ENCODE measurements at regions not wholly inside any gene's neighbourhood (a gene's known extent, or its start where the extent isn't known, plus 50 kb on each side); places are given as distances from the start of the nearest gene placed in this dataset.

GRCh38 chr3:67713764-67714469, 59.5 kb upstream of the SUCLG2 start:
- Histone ChIP-seq H3K27me3 (no peaks in the 10 kb centered on the region), H3K9me3 (no peaks in the 10 kb centered on the region), H3K27ac (no peak overlapping the region), H3K4me3 (no peak overlapping the region), H3K36me3 (no peaks in the 10 kb centered on the region), H3K4me1 (no peaks in the 10 kb centered on the region)
- no peak for TF ChIP-seq CTCF (IDR thresholded peaks at IDR 0.05)
- no peak for DNase-seq (ENCODE audit: low spot score)

- no peak for TF ChIP-seq CTCF (IDR thresholded peaks at IDR 0.05)
- Histone ChIP-seq H3K27ac (no peak overlapping the region), H3K4me1 (no peaks in the 10 kb centered on the region)
These were observed 57.8 kb upstream of the SUCLG2 start for GRCh38 chr3:67712259-67712658.

GRCh38 chr3:67710396-67710795, 56.0 kb upstream of the SUCLG2 start:
- Histone ChIP-seq H3K36me3 (no peaks in the 10 kb centered on the region), H3K27me3 (no peaks in the 10 kb centered on the region), H3K9me3 (no peaks in the 10 kb centered on the region), H3K4me3 (no peak overlapping the region), H3K27ac (no peak overlapping the region), H3K4me1 (no peaks in the 10 kb centered on the region)
- no peak for TF ChIP-seq CTCF (IDR thresholded peaks at IDR 0.05)
- no peak for DNase-seq (ENCODE audit: low spot score)

More at GRCh38 chr3:67712259-67712658, 57.8 kb upstream of the SUCLG2 start:
- H3K36me3 ChIP-seq = no peaks in the 10 kb centered on the region
- H3K27me3 ChIP-seq = no peaks in the 10 kb centered on the region
- no peaks in the 10 kb centered on the region for H3K9me3 ChIP-seq
- DNase-seq (ENCODE audit: low spot score) = no peak
- no peak overlapping the region for H3K4me3 ChIP-seq

GRCh38 chr3:67706934-67707333, 52.5 kb upstream of the SUCLG2 start:
- Histone ChIP-seq H3K27ac (no peak overlapping the region), H3K4me3 (no peak overlapping the region), H3K36me3 (no peaks in the 10 kb centered on the region), H3K9me3 (no peaks in the 10 kb centered on the region), H3K27me3 (no peaks in the 10 kb centered on the region), H3K4me1 (no peaks in the 10 kb centered on the region)
- no peak for TF ChIP-seq CTCF (IDR thresholded peaks at IDR 0.05)
- no peak for DNase-seq (ENCODE audit: low spot score)

GRCh38 chr3:67704322-67704721, 49.9 kb upstream of the SUCLG2 start:
- DNase-seq (ENCODE audit: low spot score) = no peak
- Histone ChIP-seq H3K27me3 (no peaks in the 10 kb centered on the region), H3K4me1 (no peaks in the 10 kb centered on the region), H3K4me3 (no peak overlapping the region), H3K9me3 (no peaks in the 10 kb centered on the region), H3K27ac (no peak overlapping the region), H3K36me3 (no peaks in the 10 kb centered on the region)
- TF ChIP-seq CTCF (IDR thresholded peaks at IDR 0.05) = no peak

Data from right atrium auricular region (tissue), 2 donors.